Ovary (tissue), 3 donors: ENCODE measurements at regions not wholly inside any gene's neighbourhood (a gene's known extent, or its start where the extent isn't known, plus 50 kb on each side); places are given as distances from the start of the nearest gene placed in this dataset.

Experiments used
- CTCF ChIP-seq, 3 donors: fragments of 450-650 bp in 2 of 3; fragments of 200-600 bp in 1 of 3; IDR thresholded peaks; one replicate each; pipeline versions ENCODE4 v1.5.1 to v1.8.0; 2016 to 2022; ENCODE audit warnings: antibody characterized with exemption in 3 of 3, mild to moderate bottlenecking in 1 of 3
- POLR2A ChIP-seq: fragments of 450-650 bp; IDR thresholded peaks from one replicate; pipeline ENCODE4 v1.6.1; 2017; ENCODE audit warnings: antibody characterized with exemption, mild to moderate bottlenecking, moderate library complexity
- donor health status: DM: no; HTN: no; CAD: no.

GRCh38 chr3:176512037-176512436, 685.2 kb downstream of the TBL1XR1 start:
- TF ChIP-seq CTCF (IDR thresholded peaks at IDR 0.05) (no peak), POLR2A (no peak)
